Progenitor cell of endocrine pancreas (in vitro differentiated cells): ENCODE measurements at regions not wholly inside any gene's neighbourhood (a gene's known extent, or its start where the extent isn't known, plus 50 kb on each side); places are given as distances from the start of the nearest gene placed in this dataset.

Experiments
- DNase-seq: peaks from one replicate; pipeline ENCODE4 v3.0.0; 2021; ENCODE audit warnings: low spot score; ENCODE audit not compliant: unreplicated experiment
- H3K27ac Mint-ChIP-seq: 2 replicates; pipeline ENCODE4 v1.8.0; 2021; ENCODE audit warnings: mild to moderate bottlenecking, moderate library complexity, mixed read lengths
- H3K27me3 Mint-ChIP-seq: 2 replicates; pipeline ENCODE4 v1.8.0; 2021; ENCODE audit warnings: mixed read lengths
- H3K36me3 Mint-ChIP-seq: 2 replicates; pipeline ENCODE4 v1.8.0; 2022; ENCODE audit warnings: mixed read lengths; ENCODE audit not compliant: insufficient read depth
- H3K4me1 Mint-ChIP-seq: 2 replicates; pipeline ENCODE4 v1.8.0; 2021; ENCODE audit warnings: low read depth, mixed read lengths
- H3K4me3 Mint-ChIP-seq: 2 replicates; pipeline ENCODE4 v1.8.0; 2021; ENCODE audit warnings: low read depth, mild to moderate bottlenecking, moderate library complexity, mixed read lengths
- H3K9me3 Mint-ChIP-seq: 2 replicates; pipeline ENCODE4 v1.8.0; 2021; ENCODE audit warnings: low read depth, mixed read lengths
- TF ChIP-seq, protein P1 (sequence below): fragments of 200-600 bp; sonication (generic); IDR thresholded peaks from one replicate; pipeline ENCODE4 v1.5.0; 2021; ENCODE audit warnings: antibody characterized with exemption, mild to moderate bottlenecking; ENCODE audit not compliant: unreplicated experiment

DNA sequence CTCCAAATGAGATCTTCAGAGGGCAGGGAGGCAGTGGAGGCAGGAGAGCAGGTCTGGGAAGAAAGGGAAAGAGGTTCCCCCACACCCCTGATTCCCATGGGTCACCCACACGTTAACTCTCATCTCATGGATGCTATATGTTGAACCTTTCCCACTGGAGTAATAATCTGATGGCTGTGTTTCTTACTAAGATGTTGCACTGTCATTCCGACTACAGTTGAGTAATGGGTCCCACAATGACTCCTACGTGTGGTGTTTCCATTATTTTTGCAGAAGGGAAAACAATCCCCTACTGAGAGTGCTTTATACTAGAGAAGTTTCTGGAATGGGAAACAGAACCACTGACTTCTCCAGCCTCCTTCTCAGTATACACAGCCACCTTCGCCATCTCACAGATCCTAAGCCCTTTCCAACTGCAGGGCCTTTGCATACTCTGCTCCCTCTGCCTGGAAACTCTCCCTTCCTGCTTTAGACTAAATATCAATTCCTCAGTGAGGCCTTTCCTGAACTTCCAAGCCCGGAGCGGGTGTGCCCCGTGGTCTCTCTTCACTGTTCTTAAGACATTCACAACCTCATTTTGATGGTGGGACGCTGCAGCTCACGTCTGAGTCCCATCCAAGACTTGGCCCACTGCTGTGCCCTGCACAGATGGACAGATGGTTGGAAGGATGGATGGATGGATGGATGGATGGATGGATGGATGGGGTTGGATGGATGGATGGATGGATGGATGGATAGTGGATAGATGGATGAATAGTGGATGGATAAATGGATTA lies 238.6 kb upstream of the PMEPA1 start:
- H3K9me3 Mint-ChIP-seq = no peaks in the 10 kb centered on the region
- DNase-seq = no peak
- TF ChIP-seq, protein P1, sequence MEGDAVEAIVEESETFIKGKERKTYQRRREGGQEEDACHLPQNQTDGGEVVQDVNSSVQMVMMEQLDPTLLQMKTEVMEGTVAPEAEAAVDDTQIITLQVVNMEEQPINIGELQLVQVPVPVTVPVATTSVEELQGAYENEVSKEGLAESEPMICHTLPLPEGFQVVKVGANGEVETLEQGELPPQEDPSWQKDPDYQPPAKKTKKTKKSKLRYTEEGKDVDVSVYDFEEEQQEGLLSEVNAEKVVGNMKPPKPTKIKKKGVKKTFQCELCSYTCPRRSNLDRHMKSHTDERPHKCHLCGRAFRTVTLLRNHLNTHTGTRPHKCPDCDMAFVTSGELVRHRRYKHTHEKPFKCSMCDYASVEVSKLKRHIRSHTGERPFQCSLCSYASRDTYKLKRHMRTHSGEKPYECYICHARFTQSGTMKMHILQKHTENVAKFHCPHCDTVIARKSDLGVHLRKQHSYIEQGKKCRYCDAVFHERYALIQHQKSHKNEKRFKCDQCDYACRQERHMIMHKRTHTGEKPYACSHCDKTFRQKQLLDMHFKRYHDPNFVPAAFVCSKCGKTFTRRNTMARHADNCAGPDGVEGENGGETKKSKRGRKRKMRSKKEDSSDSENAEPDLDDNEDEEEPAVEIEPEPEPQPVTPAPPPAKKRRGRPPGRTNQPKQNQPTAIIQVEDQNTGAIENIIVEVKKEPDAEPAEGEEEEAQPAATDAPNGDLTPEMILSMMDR = no peak
- H3K4me1 Mint-ChIP-seq = no peaks in the 10 kb centered on the region
- H3K36me3 Mint-ChIP-seq = no peaks in the 10 kb centered on the region
- no peak overlapping the region for H3K27ac Mint-ChIP-seq
- H3K4me3 Mint-ChIP-seq = no peak overlapping the region
- no peaks in the 10 kb centered on the region for H3K27me3 Mint-ChIP-seq

DNA sequence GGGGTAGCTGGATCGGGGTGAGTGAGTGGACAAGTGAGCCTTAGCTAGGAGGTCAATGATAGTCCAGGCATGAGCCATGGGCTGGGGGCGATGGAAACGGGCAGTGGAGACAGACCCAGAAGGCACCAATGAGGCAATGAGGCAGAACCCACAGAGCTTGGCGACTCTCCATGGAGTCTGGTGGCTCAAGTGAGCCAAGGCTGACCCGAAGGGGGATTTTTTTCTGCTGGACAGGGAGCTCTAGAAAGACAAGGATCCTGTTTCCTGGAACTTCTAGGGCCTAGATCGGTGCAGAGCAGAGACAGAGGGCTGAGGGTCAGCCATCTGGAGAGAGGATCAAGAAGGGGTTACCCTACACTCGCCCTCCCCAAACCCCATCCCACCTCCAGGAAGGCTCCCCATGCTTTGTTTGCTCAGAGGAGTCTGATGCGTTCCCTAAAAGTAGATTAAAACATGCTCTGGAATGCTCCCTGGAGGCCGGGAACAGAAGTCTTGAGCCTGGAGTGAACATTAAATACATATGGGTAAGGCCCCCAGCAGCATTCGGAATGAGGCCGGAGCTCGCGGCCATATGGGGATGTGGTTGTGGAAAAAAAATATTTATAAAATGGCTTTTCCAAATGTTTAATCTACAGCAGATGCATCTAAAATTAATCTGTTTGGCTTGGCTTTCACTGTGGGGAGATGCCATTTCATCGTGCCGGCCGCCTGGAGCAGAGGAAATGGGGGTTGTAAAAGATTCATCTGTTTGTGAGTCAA lies 237.8 kb upstream of the PMEPA1 start:
- Mint-ChIP-seq H3K4me3 (no peak overlapping the region), H3K27me3 (no peaks in the 10 kb centered on the region), H3K36me3 (no peaks in the 10 kb centered on the region), H3K4me1 (no peaks in the 10 kb centered on the region), H3K27ac (no peak overlapping the region), H3K9me3 (no peaks in the 10 kb centered on the region)
- no peak for DNase-seq
- TF ChIP-seq, protein P1 = no peak

DNA sequence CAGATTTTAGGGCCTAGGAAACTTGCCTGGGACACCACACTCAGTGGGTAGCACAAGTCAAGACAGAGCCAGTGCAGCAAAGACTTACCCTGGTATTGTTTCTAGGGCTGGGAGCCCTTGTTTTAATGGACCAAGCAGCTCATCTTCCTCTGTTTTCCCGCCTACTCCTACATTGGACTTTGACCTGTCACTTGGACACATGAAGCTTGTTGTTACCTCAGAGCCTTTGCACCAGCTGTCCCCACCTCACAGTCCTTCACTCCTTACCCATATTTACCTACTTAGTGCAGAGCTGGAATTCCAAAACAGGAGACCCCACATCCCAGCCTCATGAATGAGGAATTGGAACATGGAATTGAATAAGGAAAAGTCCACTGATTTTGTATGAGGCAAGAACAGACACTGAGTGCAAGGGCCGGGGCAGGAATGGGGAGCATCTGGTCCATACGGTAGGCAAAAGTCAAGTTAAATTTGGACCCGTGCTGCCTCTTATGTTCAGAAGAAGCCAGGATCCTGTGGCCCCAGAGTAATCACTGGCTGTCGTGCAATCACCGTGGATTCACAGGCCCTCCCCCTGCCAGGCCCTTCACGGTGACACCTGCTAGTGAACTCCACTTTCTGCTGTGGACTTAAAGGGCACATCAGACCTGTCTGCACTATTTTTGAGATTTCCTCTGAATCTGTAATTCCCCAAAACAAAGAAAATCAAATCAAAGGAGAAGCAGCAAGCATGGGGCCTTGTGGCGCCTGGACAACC lies 236.9 kb upstream of the PMEPA1 start:
- no peak overlapping the region for H3K4me3 Mint-ChIP-seq

DNA sequence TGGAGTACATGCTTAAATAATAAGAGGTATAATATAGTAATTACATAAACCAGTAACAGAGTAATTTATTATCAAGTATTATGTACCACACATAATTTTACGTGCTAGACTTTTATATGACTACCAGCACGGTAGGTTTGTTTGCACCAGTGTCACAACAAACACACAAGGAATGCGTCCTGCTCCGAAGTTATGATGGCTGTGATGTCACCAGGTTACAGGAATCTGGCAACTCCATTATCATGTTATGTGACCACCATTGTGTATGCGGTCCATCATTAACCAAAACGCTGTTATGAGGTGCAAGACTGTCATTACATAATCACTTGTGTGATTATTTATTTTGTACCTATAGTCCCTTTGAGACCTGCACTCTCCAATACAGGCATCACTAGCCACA lies 235.2 kb upstream of the PMEPA1 start:
- H3K9me3 Mint-ChIP-seq = no peaks in the 10 kb centered on the region
- no peaks in the 10 kb centered on the region for H3K4me1 Mint-ChIP-seq
- DNase-seq = no peak
- H3K4me3 Mint-ChIP-seq = no peak overlapping the region
- H3K27ac Mint-ChIP-seq = no peak overlapping the region
- TF ChIP-seq, protein P1 = no peak
- H3K27me3 Mint-ChIP-seq = no peaks in the 10 kb centered on the region
- no peaks in the 10 kb centered on the region for H3K36me3 Mint-ChIP-seq

More for the DNA sequence above, 236.9 kb upstream of the PMEPA1 start:
- Mint-ChIP-seq H3K9me3 (no peaks in the 10 kb centered on the region), H3K27ac (no peak overlapping the region), H3K27me3 (no peaks in the 10 kb centered on the region), H3K36me3 (no peaks in the 10 kb centered on the region), H3K4me1 (no peaks in the 10 kb centered on the region)
- no peak for DNase-seq
- TF ChIP-seq, protein P1 = no peak

DNA sequence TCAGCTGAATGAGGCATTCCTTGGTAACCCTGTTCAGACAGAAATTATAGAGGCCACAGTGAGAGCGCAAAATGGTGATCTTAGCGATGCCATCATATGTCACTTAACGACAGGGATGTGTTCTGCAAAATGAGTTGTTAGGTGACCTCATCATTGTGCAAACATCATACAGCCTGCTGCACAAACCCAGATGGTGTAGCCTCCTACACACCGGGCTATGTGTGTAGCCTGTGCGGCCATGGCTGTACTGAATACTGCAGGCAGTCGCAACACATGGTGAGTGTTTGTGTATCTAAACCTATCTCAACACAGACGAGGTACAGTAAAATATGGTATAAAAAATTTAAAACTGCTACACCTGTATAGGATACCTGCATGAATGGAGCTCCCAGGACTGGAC lies 234.1 kb upstream of the PMEPA1 start:
- H3K9me3 Mint-ChIP-seq = no peaks in the 10 kb centered on the region
- no peaks in the 10 kb centered on the region for H3K36me3 Mint-ChIP-seq
- H3K27ac Mint-ChIP-seq = no peak overlapping the region

More for the DNA sequence above, 234.1 kb upstream of the PMEPA1 start:
- no peak for DNase-seq
- no peaks in the 10 kb centered on the region for H3K27me3 Mint-ChIP-seq
- TF ChIP-seq, protein P1 = no peak
- H3K4me1 Mint-ChIP-seq = peaks cover 2% of the 10 kb centered on the region
- H3K4me3 Mint-ChIP-seq = no peak overlapping the region
